OCI-LY3 (cell line): ENCODE measurements at regions not wholly inside any gene's neighbourhood (a gene's known extent, or its start where the extent isn't known, plus 50 kb on each side); places are given as distances from the start of the nearest gene placed in this dataset.

Source experiments
- CTCF ChIP-seq: fragments of 200-600, 300-600 bp; sonication (generic); IDR thresholded peaks from 2 replicates; pipeline ENCODE4 v1.5.1; 2014; ENCODE audit warnings: antibody characterized with exemption, low read length, low read depth
- EZH2phosphoT487 ChIP-seq: fragments of 200-600 bp; shearing (Covaris generic); IDR thresholded peaks from 2 replicates; pipeline ENCODE4 v1.6.1; 2018; ENCODE audit warnings: antibody characterized with exemption, mixed run types, low read depth

DNA sequence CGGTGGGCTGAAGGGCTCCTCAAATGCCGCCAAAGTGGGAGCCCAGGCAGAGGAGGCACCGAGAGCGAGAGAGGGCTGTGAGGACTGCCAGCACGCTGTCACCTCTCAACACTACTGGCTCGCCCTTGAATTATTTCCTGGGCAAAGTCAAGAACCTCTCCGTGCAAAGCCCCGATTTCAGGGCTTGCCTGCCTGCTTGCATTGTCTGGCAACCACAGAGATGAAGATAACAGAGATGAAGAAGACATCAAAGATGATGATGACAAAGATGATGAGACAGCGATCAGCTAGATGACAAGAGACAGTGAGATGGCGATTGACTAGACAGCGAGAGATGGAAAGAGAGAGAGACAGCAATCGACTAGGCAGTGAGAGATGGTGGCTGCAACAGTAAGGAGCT lies 976.5 kb downstream of the ADGRL2 start:
- no peak for TF ChIP-seq CTCF
- no peak for TF ChIP-seq EZH2phosphoT487
